NB4 (cell line): ENCODE measurements at regions not wholly inside any gene's neighbourhood (a gene's known extent, or its start where the extent isn't known, plus 50 kb on each side); places are given as distances from the start of the nearest gene placed in this dataset.

Experiments used
- DNase-seq: peaks from one replicate; pipeline ENCODE4 v3.0.0; 2010; ENCODE audit warnings: low read depth
- H3K4me3 ChIP-seq: one replicate; pipeline ENCODE4 v1.5.1; 2011; ENCODE audit warnings: mild to moderate bottlenecking, low read depth, low read length, moderate library complexity
- CTCF ChIP-seq: IDR thresholded peaks from one replicate; pipeline ENCODE4 v1.5.1; 2012; ENCODE audit warnings: low read depth, low read length
- MAX ChIP-seq: IDR thresholded peaks from 2 replicates; pipeline ENCODE4 v1.6.1; 2011; ENCODE audit warnings: low read depth, low read length
- MYC ChIP-seq: IDR thresholded peaks from 2 replicates; pipeline ENCODE4 v1.6.1; 2011; ENCODE audit warnings: low read depth, low read length
- POLR2A ChIP-seq: IDR thresholded peaks from 2 replicates; pipeline ENCODE4 v1.6.1; 2011; ENCODE audit warnings: mild to moderate bottlenecking; ENCODE audit not compliant: insufficient read length; ENCODE audit errors: extremely low read depth

DNA sequence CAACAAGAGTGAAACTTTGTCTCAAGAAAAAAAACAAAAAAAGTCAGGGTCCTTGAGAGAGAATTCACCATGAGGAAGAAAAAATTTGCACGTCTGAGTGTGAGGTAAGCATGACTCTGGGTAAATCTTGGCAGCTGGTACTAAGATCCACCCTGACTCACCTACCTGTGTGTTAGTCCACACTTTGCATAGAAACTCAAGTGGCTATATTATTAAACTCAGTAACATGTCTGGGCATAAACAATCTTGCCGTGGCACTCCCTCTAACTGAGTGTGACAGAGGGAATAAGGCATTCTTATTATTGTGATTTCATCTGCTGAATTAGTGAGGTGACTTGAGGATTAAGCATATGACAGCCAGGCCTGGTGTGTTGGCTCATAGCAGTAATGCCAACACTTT lies 259.4 kb upstream of the VLDLR start:
- no peak for TF ChIP-seq MYC
- no peak for TF ChIP-seq POLR2A
- TF ChIP-seq CTCF, result no peak
- no peak for TF ChIP-seq MAX
- no peak for DNase-seq
- no peak overlapping the region for H3K4me3 ChIP-seq

DNA sequence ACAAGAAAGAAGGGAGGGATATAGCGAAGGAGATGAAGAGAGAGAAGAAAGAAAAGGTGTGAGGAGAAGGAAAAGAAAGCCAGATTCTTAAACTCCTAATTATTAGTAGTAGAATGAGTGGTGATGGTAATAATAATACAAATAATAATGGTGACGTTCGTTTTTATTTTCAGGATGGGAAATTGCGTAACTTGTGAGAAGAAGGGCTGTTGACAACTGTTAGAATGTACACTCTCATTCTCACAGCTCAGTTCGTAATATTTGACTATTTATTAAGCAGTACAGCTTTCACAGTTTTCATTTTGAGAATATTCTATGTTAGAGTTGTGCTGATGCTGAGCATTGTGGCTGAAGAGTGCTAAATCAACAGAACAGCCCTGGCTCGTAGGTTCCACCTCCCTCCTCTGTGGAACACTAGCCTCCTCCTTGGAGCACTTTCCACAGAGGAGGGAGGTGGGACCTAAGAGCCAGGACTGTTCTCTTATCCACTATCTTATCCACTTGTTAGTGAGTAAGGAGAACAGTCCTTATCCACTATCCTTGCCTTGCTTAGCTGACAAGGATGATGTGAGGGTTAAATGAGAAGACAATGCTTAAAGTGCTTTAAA lies 258.3 kb upstream of the VLDLR start:
- no peak for DNase-seq
- no peak overlapping the region for H3K4me3 ChIP-seq
- TF ChIP-seq MYC (no peak), CTCF (no peak), POLR2A (no peak), MAX (no peak)

- TF ChIP-seq MYC (no peak), MAX (no peak), POLR2A (no peak), CTCF (no peak)
- DNase-seq, result no peak
- H3K4me3 ChIP-seq, result no peak overlapping the region
Measured at GRCh38 chr9:2363781-2364180, 257.8 kb upstream of the VLDLR start.

GRCh38 chr9:2367970-2368369 lies 253.6 kb upstream of the VLDLR start:
- TF ChIP-seq MAX, result no peak
- TF ChIP-seq CTCF, result peak; percentile 49
- H3K4me3 ChIP-seq, result no peak overlapping the region
- peak; percentile 19 for DNase-seq

DNA sequence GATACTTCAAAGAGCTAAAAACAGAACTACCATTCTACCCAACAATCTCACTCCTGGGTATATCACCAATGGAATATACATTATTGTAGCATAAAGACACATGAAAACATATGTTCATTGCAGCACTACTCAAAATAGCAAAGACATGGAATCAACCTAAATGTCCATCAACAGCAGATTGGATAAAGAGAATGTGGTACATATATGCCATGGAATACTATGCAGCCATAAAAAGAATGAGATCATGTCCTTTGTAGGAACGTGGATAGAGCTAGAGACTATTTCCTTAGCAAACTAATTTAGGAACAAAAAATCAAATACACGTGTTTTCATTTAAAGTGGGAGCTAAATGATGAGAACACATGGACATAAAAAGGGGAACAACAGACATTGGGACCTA lies 247.9 kb upstream of the VLDLR start:
- no peak overlapping the region for H3K4me3 ChIP-seq
- TF ChIP-seq CTCF, result no peak
- TF ChIP-seq MYC, result no peak
- no peak for TF ChIP-seq POLR2A
- TF ChIP-seq MAX, result no peak
- DNase-seq, result no peak

DNA sequence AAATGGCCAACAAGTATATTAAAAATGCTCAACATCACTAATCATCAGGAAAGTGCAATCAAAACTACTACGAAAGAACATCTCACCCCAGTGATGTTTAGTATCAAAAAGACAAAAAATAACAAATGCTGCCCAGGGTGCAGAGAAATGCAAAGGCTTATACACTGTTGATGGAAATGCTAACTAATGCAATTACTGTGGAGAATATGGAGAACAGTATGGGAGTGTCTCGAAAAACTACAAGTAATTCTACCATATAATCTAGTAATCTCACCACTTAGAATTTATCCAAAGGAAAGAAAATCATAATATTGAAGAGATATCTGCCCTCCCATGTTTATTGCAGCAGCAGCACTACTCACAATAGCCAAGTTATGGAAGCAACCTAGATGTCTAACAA lies 246.5 kb upstream of the VLDLR start:
- H3K4me3 ChIP-seq, result no peak overlapping the region
- TF ChIP-seq MYC, result no peak
- TF ChIP-seq MAX, result no peak
- TF ChIP-seq POLR2A, result no peak
- no peak for TF ChIP-seq CTCF
- no peak for DNase-seq
